Tongue (tissue), 1 donor: ENCODE measurements at regions not wholly inside any gene's neighbourhood (a gene's known extent, or its start where the extent isn't known, plus 50 kb on each side); places are given as distances from the start of the nearest gene placed in this dataset.
"Not testable (repeated sequence)": the region's sequence is repeated elsewhere in the genome, so short reads cannot be mapped to it uniquely, and the experiment has no call there.

Experiments
- DNase-seq: peaks from one replicate; pipeline ENCODE4 v3.0.0-alpha.2; 2015

- no peak for DNase-seq
These were observed 706.1 kb upstream of the TMPRSS15 start for GRCh38 chr21:19109694-19110093.

- DNase-seq: not testable (repeated sequence)
These were observed 715.7 kb upstream of the TMPRSS15 start for GRCh38 chr21:19119259-19119658.

- no peak for DNase-seq
These were observed 717.0 kb upstream of the TMPRSS15 start for GRCh38 chr21:19120591-19120990.

- DNase-seq: no peak
These were observed 718.8 kb upstream of the TMPRSS15 start for GRCh38 chr21:19122356-19122755.

- DNase-seq: no peak
These were observed 719.5 kb upstream of the TMPRSS15 start for GRCh38 chr21:19123053-19123452.

GRCh38 chr21:19123525-19123924, 719.9 kb upstream of the TMPRSS15 start:
- no peak for DNase-seq

- peak; percentile 13 for DNase-seq
These were observed 721.1 kb upstream of the TMPRSS15 start for GRCh38 chr21:19124691-19125090.

- no peak for DNase-seq
These were observed 726.9 kb upstream of the TMPRSS15 start for GRCh38 chr21:19130379-19131028.

- DNase-seq: no peak
These were observed 737.9 kb upstream of the TMPRSS15 start for GRCh38 chr21:19141511-19141910.

GRCh38 chr21:19145682-19146293, 742.2 kb upstream of the TMPRSS15 start:
- no peak for DNase-seq

- no peak for DNase-seq
These were observed 744.5 kb upstream of the TMPRSS15 start for GRCh38 chr21:19148056-19148455.

- DNase-seq: no peak
These were observed 768.0 kb upstream of the TMPRSS15 start for GRCh38 chr21:19171585-19171984.

- no peak for DNase-seq
These were observed 778.1 kb upstream of the TMPRSS15 start for GRCh38 chr21:19181604-19182140.

- no peak for DNase-seq
These were observed 794.4 kb upstream of the TMPRSS15 start for GRCh38 chr21:19197950-19198349.

GRCh38 chr21:19198801-19199200, 795.2 kb upstream of the TMPRSS15 start:
- no peak for DNase-seq

GRCh38 chr21:19218163-19218562, 814.6 kb upstream of the TMPRSS15 start:
- no peak for DNase-seq

- no peak for DNase-seq
These were observed 820.5 kb upstream of the TMPRSS15 start for GRCh38 chr21:19224090-19224489.

- no peak for DNase-seq
These were observed 824.6 kb upstream of the TMPRSS15 start for GRCh38 chr21:19228226-19228625.

- DNase-seq: not testable (repeated sequence)
These were observed 830.3 kb upstream of the TMPRSS15 start for GRCh38 chr21:19233841-19234240.

- DNase-seq: no peak
These were observed 832.6 kb upstream of the TMPRSS15 start for GRCh38 chr21:19236209-19236608.

- no peak for DNase-seq
These were observed 834.0 kb upstream of the TMPRSS15 start for GRCh38 chr21:19237608-19238007.

- DNase-seq: no peak
These were observed 836.1 kb upstream of the TMPRSS15 start for GRCh38 chr21:19239696-19240095.

- no peak for DNase-seq
These were observed 841.1 kb upstream of the TMPRSS15 start for GRCh38 chr21:19244502-19245187.
